ENCODE measurements at regions not wholly inside any gene's neighbourhood (a gene's known extent, or its start where the extent isn't known, plus 50 kb on each side); places are given as distances from the start of the nearest gene placed in this dataset.
"Not testable (repeated sequence)": the region's sequence is repeated elsewhere in the genome, so short reads cannot be mapped to it uniquely, and the experiment has no call there.

DNA sequence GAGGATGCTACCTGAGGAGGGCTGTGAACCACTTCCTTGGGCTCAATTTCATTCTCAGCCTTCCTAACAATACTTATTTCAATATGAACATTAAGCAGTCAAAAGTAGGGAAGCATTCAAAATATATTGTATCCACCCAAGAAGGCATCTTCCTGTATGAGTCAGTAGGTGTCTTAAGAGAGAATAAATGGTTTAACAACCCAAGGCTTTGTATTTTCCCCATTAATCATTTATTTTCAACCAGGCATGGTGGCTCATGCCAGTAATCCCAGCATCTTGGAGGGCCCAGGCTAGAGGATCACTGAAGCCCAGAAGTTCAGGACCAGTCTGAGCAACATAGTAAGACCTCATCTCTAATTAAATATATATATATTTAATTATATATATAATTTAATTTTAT, 74.5 kb upstream of the MARCKS start:
- Mint-ChIP-seq H3K27me3 (ENCODE audit: insufficient read depth) (no peaks in the 10 kb centered on the region), H3K9me3 (no peaks in the 10 kb centered on the region), H3K36me3 (ENCODE audit: low read depth) (no peaks in the 10 kb centered on the region), H3K4me1 (ENCODE audit: low read depth) (no peaks in the 10 kb centered on the region), H3K4me3 (no peak overlapping the region), H3K27ac (no peak overlapping the region)
- DNase-seq, result no peak
- TF ChIP-seq, protein P1, sequence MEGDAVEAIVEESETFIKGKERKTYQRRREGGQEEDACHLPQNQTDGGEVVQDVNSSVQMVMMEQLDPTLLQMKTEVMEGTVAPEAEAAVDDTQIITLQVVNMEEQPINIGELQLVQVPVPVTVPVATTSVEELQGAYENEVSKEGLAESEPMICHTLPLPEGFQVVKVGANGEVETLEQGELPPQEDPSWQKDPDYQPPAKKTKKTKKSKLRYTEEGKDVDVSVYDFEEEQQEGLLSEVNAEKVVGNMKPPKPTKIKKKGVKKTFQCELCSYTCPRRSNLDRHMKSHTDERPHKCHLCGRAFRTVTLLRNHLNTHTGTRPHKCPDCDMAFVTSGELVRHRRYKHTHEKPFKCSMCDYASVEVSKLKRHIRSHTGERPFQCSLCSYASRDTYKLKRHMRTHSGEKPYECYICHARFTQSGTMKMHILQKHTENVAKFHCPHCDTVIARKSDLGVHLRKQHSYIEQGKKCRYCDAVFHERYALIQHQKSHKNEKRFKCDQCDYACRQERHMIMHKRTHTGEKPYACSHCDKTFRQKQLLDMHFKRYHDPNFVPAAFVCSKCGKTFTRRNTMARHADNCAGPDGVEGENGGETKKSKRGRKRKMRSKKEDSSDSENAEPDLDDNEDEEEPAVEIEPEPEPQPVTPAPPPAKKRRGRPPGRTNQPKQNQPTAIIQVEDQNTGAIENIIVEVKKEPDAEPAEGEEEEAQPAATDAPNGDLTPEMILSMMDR (IDR thresholded peaks at IDR 0.05), result no peak

DNA sequence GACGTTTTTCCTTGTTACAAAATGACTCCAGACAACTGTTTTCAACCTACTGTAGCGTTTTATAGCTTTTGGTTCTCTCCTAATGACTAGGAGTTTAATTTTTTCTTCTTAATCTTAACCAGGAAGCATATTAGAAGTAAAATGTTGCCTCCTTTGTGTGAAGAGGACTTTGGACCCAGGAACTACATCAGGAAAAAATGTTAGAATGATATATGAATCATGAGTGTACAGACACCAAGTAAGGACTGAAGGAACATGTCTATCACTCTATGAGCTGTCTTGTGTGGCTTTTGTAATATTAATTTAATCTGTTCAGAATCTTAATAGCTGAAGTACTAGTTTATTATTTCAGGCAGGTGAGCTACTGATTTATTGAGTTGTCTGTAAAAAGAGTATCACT, 71.0 kb upstream of the MARCKS start:
- H3K36me3 Mint-ChIP-seq (ENCODE audit: low read depth), result no peaks in the 10 kb centered on the region

DNA sequence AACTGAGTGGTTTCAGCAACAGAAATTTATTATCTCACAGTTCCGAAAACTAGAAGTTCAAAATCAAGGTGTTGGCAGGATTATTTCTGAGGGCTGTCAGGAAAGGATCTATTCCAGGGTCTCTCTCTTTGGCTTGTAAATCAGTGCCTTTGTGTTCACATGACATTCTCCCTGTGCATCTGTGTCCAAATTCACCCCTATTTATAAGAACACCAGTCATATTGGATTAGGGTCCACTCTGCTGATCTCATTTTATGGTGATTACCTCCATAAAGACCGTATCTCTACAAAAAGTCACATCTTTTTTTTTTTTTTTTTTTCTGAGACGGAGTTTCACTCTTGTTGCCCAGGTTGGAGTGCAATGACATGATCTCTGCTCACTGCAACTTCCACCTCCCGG, 68.6 kb upstream of the MARCKS start:
- H3K4me1 Mint-ChIP-seq (ENCODE audit: low read depth), result no peaks in the 10 kb centered on the region
- DNase-seq, result no peak
- H3K36me3 Mint-ChIP-seq (ENCODE audit: low read depth), result no peaks in the 10 kb centered on the region
- no peaks in the 10 kb centered on the region for H3K9me3 Mint-ChIP-seq
- TF ChIP-seq, protein P1 (IDR thresholded peaks at IDR 0.05), result no peak
- no peak overlapping the region for H3K27ac Mint-ChIP-seq
- H3K4me3 Mint-ChIP-seq, result no peak overlapping the region
- H3K27me3 Mint-ChIP-seq (ENCODE audit: insufficient read depth), result peaks cover under 1% of the 10 kb centered on the region; the same call in 1 of the 2 replicates

More for the DNA sequence above, 71.0 kb upstream of the MARCKS start:
- no peak overlapping the region for H3K4me3 Mint-ChIP-seq
- no peak for DNase-seq
- no peak overlapping the region for H3K27ac Mint-ChIP-seq
- H3K27me3 Mint-ChIP-seq (ENCODE audit: insufficient read depth), result no peaks in the 10 kb centered on the region
- TF ChIP-seq, protein P1 (IDR thresholded peaks at IDR 0.05), result no peak
- no peaks in the 10 kb centered on the region for H3K4me1 Mint-ChIP-seq (ENCODE audit: low read depth)
- no peaks in the 10 kb centered on the region for H3K9me3 Mint-ChIP-seq

DNA sequence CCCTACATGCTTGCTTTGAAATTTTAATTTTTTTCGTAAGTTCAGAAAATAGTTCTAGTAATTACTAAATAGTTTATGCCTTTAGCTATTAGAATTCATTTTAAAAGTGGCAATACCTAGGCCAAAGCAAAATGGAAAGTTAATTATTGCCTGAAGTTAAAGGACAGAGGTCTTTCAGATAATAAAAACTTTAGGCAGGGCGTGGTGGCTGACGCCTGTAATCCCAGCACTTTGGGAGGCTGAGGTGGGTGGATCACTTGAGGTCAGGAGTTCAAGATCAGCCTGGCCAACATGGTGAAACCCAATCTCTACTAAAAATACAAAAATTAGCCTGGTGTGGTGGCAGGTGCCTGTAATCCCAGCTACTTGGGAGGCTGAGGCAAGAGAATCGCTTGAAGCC, 65.9 kb upstream of the MARCKS start:
- not testable (repeated sequence) for H3K4me1 Mint-ChIP-seq (ENCODE audit: low read depth); H3K4me3 Mint-ChIP-seq; H3K27ac Mint-ChIP-seq; DNase-seq; H3K9me3 Mint-ChIP-seq; H3K27me3 Mint-ChIP-seq (ENCODE audit: insufficient read depth); H3K36me3 Mint-ChIP-seq (ENCODE audit: low read depth)

DNA sequence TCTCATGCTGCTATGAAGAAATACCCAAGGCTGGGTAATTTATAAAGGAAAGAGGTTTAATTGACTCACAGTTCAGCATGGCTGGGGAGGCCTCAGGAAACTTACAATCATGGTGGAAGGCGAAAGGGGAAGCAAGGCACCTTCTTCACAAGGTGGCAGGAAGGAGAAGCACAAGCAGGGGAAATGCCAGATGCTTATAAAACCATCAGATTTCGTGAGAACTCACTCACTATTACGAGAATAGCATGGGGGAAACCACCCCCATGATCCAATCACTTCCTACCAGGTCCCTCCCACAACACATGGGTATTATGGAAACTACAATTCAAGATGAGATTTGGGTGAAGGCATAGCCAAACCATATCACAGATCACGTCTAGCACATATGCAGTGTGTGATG, 61.8 kb upstream of the MARCKS start:
- DNase-seq; H3K36me3 Mint-ChIP-seq (ENCODE audit: low read depth); H3K27me3 Mint-ChIP-seq (ENCODE audit: insufficient read depth); H3K4me1 Mint-ChIP-seq (ENCODE audit: low read depth); H3K9me3 Mint-ChIP-seq; H3K4me3 Mint-ChIP-seq; H3K27ac Mint-ChIP-seq: not testable (repeated sequence)

DNA sequence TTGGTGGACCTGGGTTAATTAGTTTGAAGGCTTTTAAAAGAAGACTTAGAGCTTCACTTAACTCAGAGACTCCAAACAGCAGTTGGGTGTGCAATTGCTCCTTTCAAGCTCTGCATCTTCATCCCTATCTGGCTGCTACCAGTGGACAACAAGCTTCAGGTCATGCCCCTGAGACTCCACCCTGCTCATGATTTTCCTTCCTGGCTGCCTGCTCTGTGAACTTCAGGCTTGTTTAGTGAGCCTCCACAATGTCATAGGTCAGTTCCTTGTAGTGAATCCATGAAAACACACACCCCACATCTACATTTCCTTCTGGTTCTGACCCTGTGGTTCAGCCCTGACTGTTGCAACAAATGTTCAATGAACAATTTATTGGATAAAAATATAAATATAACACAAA, 61.1 kb upstream of the MARCKS start:
- TF ChIP-seq, protein P1 (IDR thresholded peaks at IDR 0.05), result no peak
- H3K4me1 Mint-ChIP-seq (ENCODE audit: low read depth), result no peaks in the 10 kb centered on the region
- H3K36me3 Mint-ChIP-seq (ENCODE audit: low read depth), result no peaks in the 10 kb centered on the region
- no peak for DNase-seq
- no peaks in the 10 kb centered on the region for H3K9me3 Mint-ChIP-seq
- peaks cover 3% of the 10 kb centered on the region; the same call in 1 of the 2 replicates for H3K27me3 Mint-ChIP-seq (ENCODE audit: insufficient read depth)
- H3K4me3 Mint-ChIP-seq, result no peak overlapping the region
- no peak overlapping the region for H3K27ac Mint-ChIP-seq

DNA sequence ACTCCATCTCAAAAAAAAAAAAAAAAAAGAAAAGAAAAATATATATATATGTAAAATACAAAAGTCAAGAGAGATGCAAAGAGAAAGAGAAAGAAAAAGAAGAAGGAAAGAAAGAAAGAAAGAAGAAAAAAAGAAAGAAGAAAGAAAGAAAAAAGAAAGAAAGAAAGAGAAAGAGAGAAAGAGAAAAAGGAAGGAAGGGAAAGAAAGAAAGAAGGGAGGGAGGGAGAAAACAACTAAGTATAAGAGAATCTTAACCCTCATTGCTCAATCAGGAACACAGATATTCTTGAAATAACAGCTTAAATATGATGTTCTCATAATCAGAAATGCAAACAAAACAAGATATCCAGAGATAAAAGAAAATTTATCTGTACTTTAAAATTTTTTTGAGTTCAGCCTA, 54.4 kb upstream of the MARCKS start:
- Mint-ChIP-seq H3K4me1 (ENCODE audit: low read depth) (no peaks in the 10 kb centered on the region), H3K9me3 (no peaks in the 10 kb centered on the region), H3K36me3 (ENCODE audit: low read depth) (no peaks in the 10 kb centered on the region), H3K27ac (no peak overlapping the region), H3K27me3 (ENCODE audit: insufficient read depth) (no peaks in the 10 kb centered on the region), H3K4me3 (no peak overlapping the region)
- TF ChIP-seq, protein P1 (IDR thresholded peaks at IDR 0.05), result no peak
- no peak for DNase-seq

Measured in HFFc6 (cell line).